Ovary (tissue), 3 donors: ENCODE measurements at regions not wholly inside any gene's neighbourhood (a gene's known extent, or its start where the extent isn't known, plus 50 kb on each side); places are given as distances from the start of the nearest gene placed in this dataset.

Source experiments
- EP300 ChIP-seq: sonication (generic); formaldehyde crosslinking; IDR thresholded peaks from one replicate; pipeline ENCODE4 v1.6.1; 2017; ENCODE audit warnings: antibody characterized with exemption
- POLR2A ChIP-seq: fragments of 450-650 bp; IDR thresholded peaks from one replicate; pipeline ENCODE4 v1.6.1; 2017; ENCODE audit warnings: antibody characterized with exemption, mild to moderate bottlenecking, moderate library complexity
- TF ChIP-seq, protein P1 (sequence below), 3 donors: fragments of 450-650 bp in 2 of 3; fragments of 200-600 bp in 1 of 3; IDR thresholded peaks; one replicate each; pipeline versions ENCODE4 v1.5.1 to v1.8.0; 2016 to 2022; ENCODE audit warnings: antibody characterized with exemption in 3 of 3, mild to moderate bottlenecking in 1 of 3
- donor health status: DM: no; HTN: no; CAD: no.

DNA sequence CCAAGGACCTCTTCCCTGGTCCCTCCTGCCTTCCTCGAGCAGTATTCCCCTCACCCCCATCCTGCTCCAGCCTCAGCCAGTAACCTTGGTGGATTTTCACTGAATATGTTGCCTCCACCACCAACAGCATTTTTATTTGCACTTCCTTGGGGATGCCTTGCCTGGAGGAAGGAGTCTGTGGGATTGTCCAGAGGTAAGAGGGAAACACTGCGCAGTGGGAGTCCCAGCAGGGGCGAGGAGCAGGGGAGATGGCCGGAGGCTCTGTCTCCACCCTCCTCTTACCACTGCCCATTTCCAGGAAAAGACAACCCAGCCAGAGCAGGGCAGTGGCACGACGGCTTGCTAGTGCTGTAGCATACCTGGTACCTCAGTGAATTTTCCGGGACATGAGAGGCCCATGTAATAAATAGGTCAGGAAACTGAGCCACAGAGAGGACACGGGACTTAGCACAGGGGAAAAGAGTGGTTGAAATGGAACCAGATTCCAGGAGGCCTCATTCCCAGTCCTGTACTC, 388.2 kb upstream of the PODXL start:
- TF ChIP-seq, protein P1, sequence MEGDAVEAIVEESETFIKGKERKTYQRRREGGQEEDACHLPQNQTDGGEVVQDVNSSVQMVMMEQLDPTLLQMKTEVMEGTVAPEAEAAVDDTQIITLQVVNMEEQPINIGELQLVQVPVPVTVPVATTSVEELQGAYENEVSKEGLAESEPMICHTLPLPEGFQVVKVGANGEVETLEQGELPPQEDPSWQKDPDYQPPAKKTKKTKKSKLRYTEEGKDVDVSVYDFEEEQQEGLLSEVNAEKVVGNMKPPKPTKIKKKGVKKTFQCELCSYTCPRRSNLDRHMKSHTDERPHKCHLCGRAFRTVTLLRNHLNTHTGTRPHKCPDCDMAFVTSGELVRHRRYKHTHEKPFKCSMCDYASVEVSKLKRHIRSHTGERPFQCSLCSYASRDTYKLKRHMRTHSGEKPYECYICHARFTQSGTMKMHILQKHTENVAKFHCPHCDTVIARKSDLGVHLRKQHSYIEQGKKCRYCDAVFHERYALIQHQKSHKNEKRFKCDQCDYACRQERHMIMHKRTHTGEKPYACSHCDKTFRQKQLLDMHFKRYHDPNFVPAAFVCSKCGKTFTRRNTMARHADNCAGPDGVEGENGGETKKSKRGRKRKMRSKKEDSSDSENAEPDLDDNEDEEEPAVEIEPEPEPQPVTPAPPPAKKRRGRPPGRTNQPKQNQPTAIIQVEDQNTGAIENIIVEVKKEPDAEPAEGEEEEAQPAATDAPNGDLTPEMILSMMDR (IDR thresholded peaks at IDR 0.05), result no peak
- no peak for TF ChIP-seq EP300
- TF ChIP-seq POLR2A, result no peak
